ENCODE measurements at regions not wholly inside any gene's neighbourhood (a gene's known extent, or its start where the extent isn't known, plus 50 kb on each side); places are given as distances from the start of the nearest gene placed in this dataset.
A peak's percentile ranks its signal among the peaks of the same experiment; 100 is the strongest.
"Not testable (repeated sequence)": the region's sequence is repeated elsewhere in the genome, so short reads cannot be mapped to it uniquely, and the experiment has no call there.

DNA sequence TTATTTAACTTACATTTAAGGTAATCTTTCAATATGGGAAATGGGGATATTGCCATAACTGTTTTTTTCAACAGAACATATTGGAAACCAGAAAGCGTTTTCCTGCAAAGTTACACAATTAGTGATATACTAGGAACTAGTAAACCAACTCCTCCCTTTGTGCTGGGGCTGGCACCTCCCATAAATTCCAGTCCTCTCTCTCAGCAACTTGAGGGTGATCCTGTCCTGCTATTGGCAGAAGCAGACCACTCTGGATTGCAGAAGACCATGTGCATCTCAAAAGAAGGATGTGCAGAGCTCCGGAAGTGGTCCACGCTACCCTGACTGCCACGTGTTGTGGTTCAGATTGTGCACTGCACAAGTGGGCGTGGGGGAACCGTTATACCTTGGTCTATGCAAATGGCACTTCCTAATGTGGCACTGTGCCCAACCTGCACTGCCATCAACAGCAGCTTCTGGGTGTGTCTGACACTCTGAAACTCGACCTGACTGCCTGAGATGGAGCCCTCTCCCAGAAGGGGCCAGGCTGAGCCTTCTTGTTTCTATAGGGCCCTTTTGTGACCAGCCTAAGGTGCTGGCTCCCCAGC lies 219.2 kb downstream of the ZNF516 start:
- DNase-seq (ENCODE audit: low spot score in 2 of 2, unreplicated experiment in 2 of 2) = no peak
- Mint-ChIP-seq H3K4me3 (no peak overlapping the region), H3K27ac (no peak overlapping the region), H3K4me1 (peaks cover 13% of the 10 kb centered on the region), H3K27me3 (ENCODE audit: low read depth) (no peaks in the 10 kb centered on the region), H3K36me3 (no peaks in the 10 kb centered on the region), H3K9me3 (no peaks in the 10 kb centered on the region)
- TF ChIP-seq CTCF (IDR thresholded peaks at IDR 0.05; ENCODE audit: unreplicated experiment) = no peak

DNA sequence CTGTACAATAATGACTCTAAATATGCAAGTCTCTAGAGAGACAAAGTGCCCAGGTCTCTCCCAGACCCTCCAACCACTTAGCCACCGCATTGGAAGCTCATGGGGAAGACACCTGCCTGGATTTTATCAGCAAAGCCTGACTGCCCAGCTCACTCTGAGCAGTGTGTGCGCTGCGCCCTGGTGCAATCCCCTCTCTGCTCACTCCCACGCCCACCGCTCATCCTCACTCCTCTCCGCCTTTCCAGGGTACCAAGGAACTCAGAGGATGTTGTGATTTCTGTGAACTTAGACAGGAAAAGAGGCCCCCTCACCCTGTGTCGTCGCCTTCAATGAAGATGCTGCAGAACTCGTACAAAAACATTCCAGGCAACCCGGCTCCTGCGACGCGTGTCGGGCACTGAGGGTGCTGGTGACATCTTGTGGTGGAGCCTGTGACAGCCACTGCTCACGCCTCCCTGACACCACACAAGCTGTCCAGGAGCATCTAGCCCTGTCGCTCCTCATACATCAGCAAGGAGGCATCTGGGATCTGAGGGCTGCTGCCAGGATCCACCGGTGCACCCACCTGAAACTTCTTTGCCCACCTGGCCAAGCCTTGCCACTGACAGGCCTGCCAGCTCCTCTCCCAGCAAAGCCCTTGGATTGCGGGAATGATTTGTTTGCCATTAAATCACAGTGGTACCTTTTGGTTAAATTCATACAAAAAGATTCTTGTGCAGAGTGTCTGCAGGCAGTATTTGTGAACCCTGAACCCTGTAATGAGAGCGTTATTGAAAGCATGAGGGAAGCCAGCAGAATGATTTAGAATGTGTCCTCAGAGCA lies 220.4 kb downstream of the ZNF516 start:
- Mint-ChIP-seq H3K4me3 (no peak overlapping the region), H3K27ac (no peak overlapping the region), H3K4me1 (peaks cover 13% of the 10 kb centered on the region), H3K9me3 (no peaks in the 10 kb centered on the region), H3K27me3 (ENCODE audit: low read depth) (no peaks in the 10 kb centered on the region), H3K36me3 (no peaks in the 10 kb centered on the region)
- no peak for DNase-seq (ENCODE audit: low spot score in 2 of 2, unreplicated experiment in 2 of 2)
- no peak for TF ChIP-seq CTCF (IDR thresholded peaks at IDR 0.05; ENCODE audit: unreplicated experiment)

GRCh38 chr18:76273956-76274355 lies 221.1 kb downstream of the ZNF516 start:
- Mint-ChIP-seq H3K27ac (no peak overlapping the region), H3K36me3 (no peaks in the 10 kb centered on the region), H3K4me3 (no peak overlapping the region), H3K27me3 (ENCODE audit: low read depth) (no peaks in the 10 kb centered on the region), H3K9me3 (no peaks in the 10 kb centered on the region), H3K4me1 (peaks cover 13% of the 10 kb centered on the region)
- DNase-seq (ENCODE audit: low spot score in 2 of 2, unreplicated experiment in 2 of 2) = no peak
- no peak for TF ChIP-seq CTCF (IDR thresholded peaks at IDR 0.05; ENCODE audit: unreplicated experiment)

DNA sequence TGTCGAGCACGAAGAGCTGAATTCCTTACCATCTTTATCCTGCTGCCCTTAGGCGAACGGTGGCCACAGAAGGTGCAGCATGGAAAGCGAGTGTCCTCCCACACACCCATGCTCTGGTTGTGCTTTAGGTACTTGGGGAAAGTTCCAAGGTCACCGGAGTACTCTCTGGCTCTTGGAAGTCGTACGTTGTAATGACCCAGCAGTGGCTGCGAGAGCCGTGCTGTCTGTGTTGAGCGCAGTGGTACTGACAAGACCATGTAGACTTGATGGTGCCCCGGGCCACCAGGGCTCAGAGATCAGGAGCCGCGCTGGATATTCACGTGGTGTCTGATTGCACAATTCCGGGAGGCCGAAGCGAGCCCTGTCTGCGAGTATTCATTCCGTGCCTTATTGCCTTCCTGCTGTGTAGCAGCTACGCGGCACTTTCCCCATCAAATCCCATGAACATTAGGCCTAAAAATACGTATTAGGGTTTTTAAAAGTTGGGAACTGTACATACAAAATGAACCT lies 222.0 kb downstream of the ZNF516 start:
- H3K27me3 Mint-ChIP-seq (ENCODE audit: low read depth) = no peaks in the 10 kb centered on the region
- H3K36me3 Mint-ChIP-seq = no peaks in the 10 kb centered on the region
- no peak overlapping the region for H3K27ac Mint-ChIP-seq
- H3K4me3 Mint-ChIP-seq = no peak overlapping the region
- TF ChIP-seq CTCF (IDR thresholded peaks at IDR 0.05; ENCODE audit: unreplicated experiment) = no peak
- no peak for DNase-seq (ENCODE audit: low spot score in 2 of 2, unreplicated experiment in 2 of 2)
- H3K4me1 Mint-ChIP-seq = peaks cover 13% of the 10 kb centered on the region
- H3K9me3 Mint-ChIP-seq = no peaks in the 10 kb centered on the region

- not testable (repeated sequence) for H3K27me3 Mint-ChIP-seq (ENCODE audit: low read depth); DNase-seq (ENCODE audit: low spot score in 2 of 2, unreplicated experiment in 2 of 2); H3K36me3 Mint-ChIP-seq; H3K9me3 Mint-ChIP-seq; H3K27ac Mint-ChIP-seq; H3K4me3 Mint-ChIP-seq
- H3K4me1 Mint-ChIP-seq = peaks cover 29% of the 10 kb centered on the region
These were observed 227.6 kb downstream of the ZNF516 start for GRCh38 chr18:76267423-76267822.

- H3K9me3 Mint-ChIP-seq = no peaks in the 10 kb centered on the region
- peaks cover 39% of the 10 kb centered on the region for H3K4me1 Mint-ChIP-seq
- TF ChIP-seq CTCF (IDR thresholded peaks at IDR 0.05; ENCODE audit: unreplicated experiment) = no peak
- DNase-seq (ENCODE audit: low spot score in 2 of 2, unreplicated experiment in 2 of 2) = no peak
- H3K27ac Mint-ChIP-seq = peak overlapping the region; percentile 93
- no peaks in the 10 kb centered on the region for H3K27me3 Mint-ChIP-seq (ENCODE audit: low read depth)
- H3K36me3 Mint-ChIP-seq = no peaks in the 10 kb centered on the region
- peak overlapping the region; percentile 14 for H3K4me3 Mint-ChIP-seq
These were observed 228.6 kb downstream of the ZNF516 start for GRCh38 chr18:76266236-76266991.
